A549 (cell line): ENCODE measurements at regions not wholly inside any gene's neighbourhood (a gene's known extent, or its start where the extent isn't known, plus 50 kb on each side); places are given as distances from the start of the nearest gene placed in this dataset.

ENCODE experiments used
- HDAC2 ChIP-seq: fragments of 200-600 bp; sonication (generic); IDR thresholded peaks from 2 replicates; pipeline ENCODE4 v1.6.1; 2016
- KDM1A ChIP-seq: fragments of 200-600 bp; sonication (generic); IDR thresholded peaks from 2 replicates; pipeline ENCODE4 v1.6.1; 2016; ENCODE audit warnings: low read depth, mild to moderate bottlenecking
- RCOR1 ChIP-seq: fragments of 150-350 bp; IDR thresholded peaks from 2 replicates; pipeline ENCODE4 v1.6.1; 2014; ENCODE audit warnings: antibody characterized with exemption, low read length, low read depth
- TF ChIP-seq, protein P1 (sequence below): fragments of >200 bp; sonication (Bioruptor Twin); formaldehyde crosslinking; IDR thresholded peaks from 3 replicates; pipeline ENCODE4 v1.5.1; 2016

GRCh38 chr2:109721626-109722025 lies 72.5 kb upstream of the RGPD5 start:
- TF ChIP-seq, protein P1, sequence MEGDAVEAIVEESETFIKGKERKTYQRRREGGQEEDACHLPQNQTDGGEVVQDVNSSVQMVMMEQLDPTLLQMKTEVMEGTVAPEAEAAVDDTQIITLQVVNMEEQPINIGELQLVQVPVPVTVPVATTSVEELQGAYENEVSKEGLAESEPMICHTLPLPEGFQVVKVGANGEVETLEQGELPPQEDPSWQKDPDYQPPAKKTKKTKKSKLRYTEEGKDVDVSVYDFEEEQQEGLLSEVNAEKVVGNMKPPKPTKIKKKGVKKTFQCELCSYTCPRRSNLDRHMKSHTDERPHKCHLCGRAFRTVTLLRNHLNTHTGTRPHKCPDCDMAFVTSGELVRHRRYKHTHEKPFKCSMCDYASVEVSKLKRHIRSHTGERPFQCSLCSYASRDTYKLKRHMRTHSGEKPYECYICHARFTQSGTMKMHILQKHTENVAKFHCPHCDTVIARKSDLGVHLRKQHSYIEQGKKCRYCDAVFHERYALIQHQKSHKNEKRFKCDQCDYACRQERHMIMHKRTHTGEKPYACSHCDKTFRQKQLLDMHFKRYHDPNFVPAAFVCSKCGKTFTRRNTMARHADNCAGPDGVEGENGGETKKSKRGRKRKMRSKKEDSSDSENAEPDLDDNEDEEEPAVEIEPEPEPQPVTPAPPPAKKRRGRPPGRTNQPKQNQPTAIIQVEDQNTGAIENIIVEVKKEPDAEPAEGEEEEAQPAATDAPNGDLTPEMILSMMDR, result no peak
- TF ChIP-seq HDAC2 (no peak), RCOR1 (no peak), KDM1A (no peak)
